Upper lobe of right lung (tissue), 1 donor: ENCODE measurements at regions not wholly inside any gene's neighbourhood (a gene's known extent, or its start where the extent isn't known, plus 50 kb on each side); places are given as distances from the start of the nearest gene placed in this dataset.
"Not testable (repeated sequence)": the region's sequence is repeated elsewhere in the genome, so short reads cannot be mapped to it uniquely, and the experiment has no call there.

Experiments used
- ATAC-seq: fragments of 200-7000 bp; cut with Tn5 transposase; one replicate; pipeline ENCODE4 v1.9.1; 2020; ENCODE audit warnings: mild to moderate bottlenecking, moderate library complexity
- DNase-seq: peaks from one replicate; pipeline ENCODE4 v3.0.0-alpha.2; 2020
- H3K27ac ChIP-seq: fragments of 200-600 bp; one replicate; pipeline ENCODE4 v1.8.0; 2022
- H3K27me3 ChIP-seq: fragments of 200-600 bp; one replicate; pipeline ENCODE4 v1.8.0; 2022; ENCODE audit warnings: mild to moderate bottlenecking
- H3K36me3 ChIP-seq: fragments of 200-600 bp; one replicate; pipeline ENCODE4 v1.8.0; 2022
- H3K4me1 ChIP-seq: fragments of 200-600 bp; one replicate; pipeline ENCODE4 v1.8.0; 2022
- H3K4me3 ChIP-seq: fragments of 200-600 bp; one replicate; pipeline ENCODE4 v1.8.0; 2022; ENCODE audit warnings: mild to moderate bottlenecking
- H3K9me3 ChIP-seq: fragments of 200-600 bp; one replicate; pipeline ENCODE4 v1.8.0; 2022
- CTCF ChIP-seq: fragments of 200-600 bp; IDR thresholded peaks from one replicate; pipeline ENCODE4 v1.8.0; 2022; ENCODE audit warnings: antibody characterized with exemption
- intact Hi-C: fragments of 100-400 bp; cut with DNase I; formaldehyde crosslinking; loops from one replicate; pipeline ENCODE4 v1.11.0; 2022
- donor health status: DM: no; HTN: yes; CAD: no; lungs with severe emphysema.

GRCh38 chr5:138639326-138639725, 64.1 kb upstream of the HSPA9 start:
- no peaks in the 10 kb centered on the region for H3K4me1 ChIP-seq
- TF ChIP-seq CTCF = no peak
- H3K36me3 ChIP-seq = no peaks in the 10 kb centered on the region
- ATAC-seq = no peak
- H3K27ac ChIP-seq = no peak overlapping the region
- H3K27me3 ChIP-seq = no peaks in the 10 kb centered on the region
- intact Hi-C loops = loop anchor here (10.0 kb wide), 1 partner anchor 55 kb away; no protein-coding TSS in a partner anchor
- H3K4me3 ChIP-seq = no peak overlapping the region
- no peaks in the 10 kb centered on the region for H3K9me3 ChIP-seq
- DNase-seq = no peak

GRCh38 chr5:138637256-138637655, 62.1 kb upstream of the HSPA9 start:
- intact Hi-C loops = loop anchor here (10.0 kb wide), 1 partner anchor 52 kb away; no protein-coding TSS in a partner anchor
- ATAC-seq (no peak), DNase-seq (no peak)
- Histone ChIP-seq H3K4me1 (no peaks in the 10 kb centered on the region), H3K36me3 (no peaks in the 10 kb centered on the region), H3K4me3 (no peak overlapping the region), H3K9me3 (no peaks in the 10 kb centered on the region), H3K27ac (no peak overlapping the region), H3K27me3 (no peaks in the 10 kb centered on the region)
- TF ChIP-seq CTCF = no peak

- no peaks in the 10 kb centered on the region for H3K36me3 ChIP-seq
- H3K4me3 ChIP-seq = no peak overlapping the region
- ATAC-seq (no peak), DNase-seq (no peak)
- no peak for TF ChIP-seq CTCF
- no peak overlapping the region for H3K27ac ChIP-seq
- H3K9me3 ChIP-seq = no peaks in the 10 kb centered on the region
- no peaks in the 10 kb centered on the region for H3K27me3 ChIP-seq
- no peaks in the 10 kb centered on the region for H3K4me1 ChIP-seq
- intact Hi-C loops = loop anchor here (10.0 kb wide), 1 partner anchor 52 kb away; no protein-coding TSS in a partner anchor
Observed at GRCh38 chr5:138636398-138636944, 61.3 kb upstream of the HSPA9 start.

GRCh38 chr5:138635708-138636107, 60.5 kb upstream of the HSPA9 start:
- H3K4me1 ChIP-seq = no peaks in the 10 kb centered on the region
- no peaks in the 10 kb centered on the region for H3K9me3 ChIP-seq
- DNase-seq (no peak), ATAC-seq (no peak)
- H3K36me3 ChIP-seq = no peaks in the 10 kb centered on the region
- H3K4me3 ChIP-seq = no peak overlapping the region
- no peak for TF ChIP-seq CTCF
- no peaks in the 10 kb centered on the region for H3K27me3 ChIP-seq
- H3K27ac ChIP-seq = no peak overlapping the region
- intact Hi-C loops = loop anchor here (10.0 kb wide), 1 partner anchor 51 kb away; no protein-coding TSS in a partner anchor

- ATAC-seq (peak; percentile 29), DNase-seq (no peak)
- Histone ChIP-seq H3K27me3 (no peaks in the 10 kb centered on the region), H3K27ac (no peak overlapping the region), H3K9me3 (no peaks in the 10 kb centered on the region), H3K4me3 (no peak overlapping the region), H3K36me3 (no peaks in the 10 kb centered on the region), H3K4me1 (no peaks in the 10 kb centered on the region)
- TF ChIP-seq CTCF = peak; percentile 6
- intact Hi-C loops = loop anchor here (10.0 kb wide), 1 partner anchor 50 kb away; no protein-coding TSS in a partner anchor
Observed at GRCh38 chr5:138635265-138635664, 60.1 kb upstream of the HSPA9 start.

GRCh38 chr5:138634804-138635203, 59.6 kb upstream of the HSPA9 start:
- peak; percentile 11 for DNase-seq
- H3K36me3 ChIP-seq, H3K27ac ChIP-seq, H3K27me3 ChIP-seq, H3K9me3 ChIP-seq, ATAC-seq, H3K4me3 ChIP-seq, H3K4me1 ChIP-seq: not testable (repeated sequence)
- intact Hi-C loops = loop anchor here (10.0 kb wide), 1 partner anchor 50 kb away; no protein-coding TSS in a partner anchor
